H1 (cell line): ENCODE measurements at regions not wholly inside any gene's neighbourhood (a gene's known extent, or its start where the extent isn't known, plus 50 kb on each side); places are given as distances from the start of the nearest gene placed in this dataset.

Source experiments
- CTCF ChIA-PET: fragments of 300-600 bp; sonication (Branson Sonifier 250); formaldehyde crosslinking; loops from one replicate; lab custom pipeline; 2021; ENCODE audit not compliant: partially characterized antibody; lab: Charles Lee
- POLR2A ChIA-PET: fragments of 300-600 bp; sonication (Branson Sonifier 250); formaldehyde crosslinking; loops from one replicate; lab custom pipeline; 2021; ENCODE audit warnings: inconsistent platforms; ENCODE audit not compliant: partially characterized antibody; lab: Charles Lee
- DNase-seq, 2 experiments: peaks; one replicate each; pipeline versions ENCODE4 v3.0.0 to v3.0.0-alpha.2; 2010 to 2022; ENCODE audit warnings: low spot score in 2 of 2, low read depth in 1 of 2, mixed read lengths in 1 of 2
- FAIRE-seq: peaks from 2 replicates; lab custom pipeline; 2011; peaks lifted over from hg19 to GRCh38; lab: Jason Lieb, UNC
- H2AFZ ChIP-seq: 2 replicates; pipeline ENCODE4 v1.8.1; 2012; ENCODE audit warnings: low read length, inconsistent platforms
- H2AK5ac ChIP-seq: 2 replicates; pipeline ENCODE4 v1.6.1; 2013; ENCODE audit warnings: low read depth, low read length
- H2BK120ac ChIP-seq: replicated peaks from 2 replicates; pipeline ENCODE3; 2013; ENCODE audit warnings: low read depth, low read length, inconsistent platforms
- H2BK12ac ChIP-seq: 2 replicates; pipeline ENCODE4 v1.6.1; 2013; ENCODE audit warnings: low read depth, low read length
- H2BK15ac ChIP-seq: 2 replicates; pipeline ENCODE4 v1.6.1; 2013; ENCODE audit warnings: low read length
- H2BK20ac ChIP-seq: 2 replicates; pipeline ENCODE4 v1.6.1; 2013; ENCODE audit warnings: low read length
- H2BK5ac ChIP-seq: 2 replicates; pipeline ENCODE4 v1.6.1; 2013; ENCODE audit warnings: low read depth, low read length
- H3K14ac ChIP-seq: 2 replicates; pipeline ENCODE4 v1.6.1; 2013; ENCODE audit warnings: inconsistent platforms; ENCODE audit not compliant: insufficient read length
- H3K18ac ChIP-seq: 2 replicates; pipeline ENCODE4 v1.6.1; 2013; ENCODE audit warnings: low read length; ENCODE audit errors: extremely low read depth
- H3K23ac ChIP-seq: 2 replicates; pipeline ENCODE4 v1.6.1; 2013; ENCODE audit warnings: inconsistent platforms; ENCODE audit not compliant: insufficient read length
- H3K23me2 ChIP-seq: 2 replicates; pipeline ENCODE4 v1.6.1; 2013; ENCODE audit warnings: low read depth, low read length
- H3K27ac ChIP-seq: 2 replicates; pipeline ENCODE4 v1.6.1; 2011; ENCODE audit warnings: low read depth, low read length, inconsistent platforms
- H3K27me3 ChIP-seq, 4 experiments: replicated peaks in 1 of 4; 1 replicate in 1 of 4; 2 replicates in 3 of 4; pipeline versions ENCODE4 v1.6.1 to v1.8.1; 2011 to 2013; ENCODE audit warnings: low read length in 3 of 4, mild to moderate bottlenecking in 3 of 4, inconsistent platforms in 2 of 4, mixed read lengths in 2 of 4, moderate library complexity in 1 of 4; ENCODE audit not compliant: control insufficient read depth in 3 of 4, insufficient read depth in 3 of 4; ENCODE audit errors: extremely low read depth in 1 of 4
- H3K36me3 ChIP-seq, 4 experiments: 2 replicates each; pipeline versions ENCODE4 v1.6.1 to v1.8.1; 2011 to 2013; ENCODE audit warnings: mild to moderate bottlenecking in 4 of 4, low read length in 3 of 4, moderate library complexity in 2 of 4, control low read depth in 1 of 4, inconsistent platforms in 1 of 4; ENCODE audit not compliant: insufficient read depth in 4 of 4, control insufficient read depth in 2 of 4
- H3K4ac ChIP-seq: replicated peaks from 2 replicates; pipeline ENCODE3; 2013; ENCODE audit warnings: low read length, low read depth, mixed read lengths, inconsistent platforms; ENCODE audit not compliant: insufficient read length
- H3K4me1 ChIP-seq, 4 experiments: replicated peaks in 1 of 4; 1 replicate in 1 of 4; 2 replicates in 3 of 4; pipeline versions ENCODE4 v1.6.1 to v1.8.1; 2011 to 2013; ENCODE audit warnings: low read length in 3 of 4, inconsistent platforms in 2 of 4, mixed read lengths in 1 of 4; ENCODE audit not compliant: insufficient read depth in 4 of 4, control insufficient read depth in 3 of 4
- H3K4me2 ChIP-seq, 2 experiments: 2 replicates each; pipeline versions ENCODE4 v1.6.1 to v1.8.1; 2011 to 2013; ENCODE audit warnings: low read depth in 2 of 2, low read length in 2 of 2, control low read depth in 1 of 2, inconsistent platforms in 1 of 2, mild to moderate bottlenecking in 1 of 2; ENCODE audit not compliant: insufficient read depth in 1 of 2
- H3K4me3 ChIP-seq, 4 experiments: fragments of 200-600, 300-600 bp in 1 of 4; sonication (generic), shearing (Covaris generic), sonication (Bioruptor Twin) in 1 of 4; 2 replicates each; pipeline versions ENCODE4 v1.5.1 to v1.8.1; 2011 to 2016; ENCODE audit warnings: low read length in 4 of 4, low read depth in 3 of 4, control low read depth in 2 of 4, inconsistent platforms in 2 of 4, mild to moderate bottlenecking in 2 of 4, mixed read lengths in 1 of 4, moderate library complexity in 1 of 4; ENCODE audit not compliant: insufficient read depth in 2 of 4; ENCODE audit errors: extremely low read depth in 1 of 4
- H3K56ac ChIP-seq: replicated peaks from 2 replicates; pipeline ENCODE3; 2013; ENCODE audit warnings: low read depth, mild to moderate bottlenecking, mixed read lengths, low read length, inconsistent platforms; ENCODE audit not compliant: insufficient read length
- H3K79me1 ChIP-seq: 2 replicates; pipeline ENCODE4 v1.6.1; 2013; ENCODE audit warnings: low read depth, low read length, control low read depth
- H3K79me2 ChIP-seq, 2 experiments: 2 replicates each; pipeline versions ENCODE4 v1.6.1 to v1.8.1; 2012 to 2013; ENCODE audit warnings: low read length in 2 of 2, mild to moderate bottlenecking in 2 of 2, inconsistent platforms in 1 of 2; ENCODE audit not compliant: insufficient read depth in 2 of 2, control insufficient read depth in 1 of 2
- H3K9ac ChIP-seq, 4 experiments: replicated peaks in 1 of 4; 1 replicate in 1 of 4; 2 replicates in 3 of 4; pipeline versions ENCODE4 v1.6.1 to v1.8.1; 2011 to 2013; ENCODE audit warnings: low read depth in 3 of 4, low read length in 3 of 4, control low read depth in 2 of 4, mild to moderate bottlenecking in 2 of 4, moderate library complexity in 2 of 4, inconsistent platforms in 1 of 4; ENCODE audit errors: extremely low read depth in 1 of 4
- H3K9me3 ChIP-seq, 2 experiments: 2 replicates each; pipeline versions ENCODE4 v1.6.1 to v1.8.1; 2012 to 2013; ENCODE audit warnings: mild to moderate bottlenecking in 2 of 2, moderate library complexity in 2 of 2, control low read depth in 1 of 2, inconsistent platforms in 1 of 2, low read depth in 1 of 2, low read length in 1 of 2, mixed read lengths in 1 of 2; ENCODE audit not compliant: insufficient read depth in 2 of 2
- H4K20me1 ChIP-seq, 2 experiments: replicated peaks in 1 of 2; 2 replicates each; pipeline versions ENCODE3 to v1.8.1; 2011 to 2013; ENCODE audit warnings: inconsistent platforms in 2 of 2, low read length in 2 of 2, mild to moderate bottlenecking in 1 of 2; ENCODE audit not compliant: insufficient read depth in 2 of 2, control insufficient read depth in 1 of 2
- H4K5ac ChIP-seq: 2 replicates; pipeline ENCODE4 v1.6.1; 2013; ENCODE audit warnings: low read length, low read depth, mixed read lengths, inconsistent platforms; ENCODE audit not compliant: insufficient read length
- H4K8ac ChIP-seq: 2 replicates; pipeline ENCODE4 v1.8.0; 2013; ENCODE audit warnings: mild to moderate bottlenecking, moderate library complexity, low read length, inconsistent platforms; ENCODE audit not compliant: insufficient read depth; ENCODE audit errors: extremely low read depth
- H4K91ac ChIP-seq: replicated peaks from 2 replicates; pipeline ENCODE3; 2013; ENCODE audit warnings: low read length, mixed read lengths, inconsistent platforms; ENCODE audit not compliant: insufficient read length
- BACH1 ChIP-seq: IDR thresholded peaks from 2 replicates; pipeline ENCODE4 v1.6.1; 2012; ENCODE audit warnings: low read length, improper control_type of control experiment
- CREB1 ChIP-seq: IDR thresholded peaks from 2 replicates; pipeline ENCODE4 v1.6.1; 2012; ENCODE audit warnings: inconsistent platforms
- FOSL1 ChIP-seq: IDR thresholded peaks from 2 replicates; pipeline ENCODE4 v1.6.1; 2011; ENCODE audit warnings: mild to moderate bottlenecking, low read depth, low read length, moderate library complexity; ENCODE audit not compliant: insufficient read depth
- MAFK ChIP-seq: IDR thresholded peaks from 2 replicates; pipeline ENCODE4 v1.6.1; 2012; ENCODE audit warnings: low read depth, mild to moderate bottlenecking, improper control_type of control experiment, low read length
- TEAD4 ChIP-seq: IDR thresholded peaks from 2 replicates; pipeline ENCODE4 v1.6.1; 2012; ENCODE audit warnings: low read depth, low read length, inconsistent platforms, mixed read lengths
- WGBS, 2 experiments: shearing (Covaris generic) in 1 of 2; methylation state at CpG; one replicate each; pipeline versions ENCODE4 v1.1.6 to v1.1.7; 2013 to 2015; ENCODE audit warnings: low lambda C conversion rate in 2 of 2, mixed read lengths in 2 of 2, inconsistent platforms in 1 of 2, low coverage in 1 of 2, missing lambda C conversion rate in 1 of 2; ENCODE audit not compliant: insufficient replicate concordance in 2 of 2, insufficient coverage in 1 of 2, insufficient read length in 1 of 2; ENCODE audit errors: extremely low coverage in 1 of 2, missing lambda C conversion rate in 1 of 2; 5-methylcytosine and 5-hydroxymethylcytosine counted together

DNA sequence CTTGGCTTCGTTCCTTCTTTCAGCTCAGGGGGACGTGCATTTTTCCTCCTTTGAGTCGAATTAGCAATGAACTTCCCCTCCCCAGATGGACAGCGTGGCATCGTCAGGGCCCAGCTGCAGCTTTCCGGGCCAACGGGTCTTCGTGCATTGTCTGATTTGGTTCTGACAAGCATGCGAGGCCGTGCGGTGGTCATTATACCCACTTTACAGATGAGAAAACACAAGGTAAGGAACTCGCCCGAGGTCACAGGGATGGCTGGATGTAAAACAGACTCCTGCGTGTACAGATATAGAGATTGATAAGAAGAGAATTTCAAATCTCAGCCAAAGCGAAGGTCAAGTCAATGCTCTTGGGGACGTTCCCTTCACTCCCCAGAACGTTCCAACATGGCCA is 187.6 kb upstream of the SULF2 start:
- H3K14ac ChIP-seq = no peak overlapping the region
- no peak overlapping the region for H3K23ac ChIP-seq
- H4K20me1 ChIP-seq = no peaks in the 10 kb centered on the region
- no peaks in the 10 kb centered on the region for H3K79me2 ChIP-seq
- H3K9me3 ChIP-seq = no peaks in the 10 kb centered on the region
- H3K56ac ChIP-seq = no peak overlapping the region
- peak overlapping the region; percentile 75 for H4K5ac ChIP-seq
- H3K36me3 ChIP-seq = no peaks in the 10 kb centered on the region
- peak overlapping the region; percentile 90; the same call in 1 of the 2 replicates for H2AK5ac ChIP-seq
- no peaks in the 10 kb centered on the region for H3K79me1 ChIP-seq
- H3K4me3 ChIP-seq = no peak overlapping the region
- CTCF ChIA-PET = interaction anchor here (1.0 to 1.8 kb wide), 4 partner anchors 17 to 648 kb away, joined by 3 to 6 read pairs (median 4); no protein-coding TSS in a partner anchor
- POLR2A ChIA-PET = no interaction called here
- no peak overlapping the region for H3K9ac ChIP-seq
- H2AFZ ChIP-seq = no peak overlapping the region
- peak overlapping the region; percentile 75; the same call in 1 of the 2 replicates for H2BK5ac ChIP-seq
- no peak for FAIRE-seq
- no peaks in the 10 kb centered on the region; the same call in none of the 2 replicates for H3K23me2 ChIP-seq
- 90% methylated on average over 14 of the region's 17 CpGs; no CpG with 5 or more reads in 1 of the 2 experiments for WGBS, 2 experiments
- peak overlapping the region; percentile 90 for H2BK12ac ChIP-seq
- no peak overlapping the region; a peak in 1 of 4 replicates for H3K4me2 ChIP-seq
- no peak overlapping the region for H4K91ac ChIP-seq
- no peaks in the 10 kb centered on the region for H3K27me3 ChIP-seq
- no peak overlapping the region for H3K27ac ChIP-seq
- H3K18ac ChIP-seq = peak overlapping the region; percentile 48
- H2BK120ac ChIP-seq = no peak overlapping the region
- H2BK15ac ChIP-seq = no peak overlapping the region
- DNase-seq = no peak
- H2BK20ac ChIP-seq = no peak overlapping the region
- no peak overlapping the region for H3K4ac ChIP-seq
- no peak overlapping the region for H4K8ac ChIP-seq
- H3K4me1 ChIP-seq = peaks cover 7 to 18% (median 11%) of the 10 kb centered on the region in 4 experiments
- TF ChIP-seq MAFK = no peak
- TF ChIP-seq CREB1 = no peak
- TF ChIP-seq BACH1 = no peak
- TF ChIP-seq TEAD4 = no peak
- no peak for TF ChIP-seq FOSL1
